OCI-LY1 (cell line): ENCODE measurements at regions not wholly inside any gene's neighbourhood (a gene's known extent, or its start where the extent isn't known, plus 50 kb on each side); places are given as distances from the start of the nearest gene placed in this dataset.

ENCODE experiments used
- CTCF ChIP-seq: fragments of 200-600 bp; sonication (generic), shearing (Covaris generic); IDR thresholded peaks from 2 replicates; pipeline ENCODE4 v1.5.1; 2017; ENCODE audit warnings: mild to moderate bottlenecking, antibody characterized with exemption, low read length, moderate library complexity, mixed read lengths
- EZH2 ChIP-seq: fragments of 200-600 bp; sonication (generic), shearing (Covaris generic); IDR thresholded peaks from 2 replicates; pipeline ENCODE4 v1.8.0; 2017; ENCODE audit warnings: borderline replicate concordance, mixed run types, mild to moderate bottlenecking, antibody characterized with exemption, low read length, moderate library complexity, mixed read lengths

GRCh38 chr1:147388969-147389368 is 146.5 kb downstream of the CHD1L start:
- TF ChIP-seq CTCF (no peak), EZH2 (no peak)
